ENCODE measurements at regions not wholly inside any gene's neighbourhood (a gene's known extent, or its start where the extent isn't known, plus 50 kb on each side); places are given as distances from the start of the nearest gene placed in this dataset.

GRCh38 chr1:34419663-34420136 is 243.0 kb downstream of the C1orf94 start:
- H3K9me3 ChIP-seq (replicated peaks; ENCODE audit: control insufficient read depth, insufficient read depth, low read depth, low read length) = no peaks in the 10 kb centered on the region
- peaks cover 0 to 6% of the 10 kb centered on the region in 2 experiments; a peak in 2 of 5 replicates for H3K27me3 ChIP-seq (ENCODE audit: control insufficient read depth in 2 of 2, insufficient read depth in 2 of 2, low read length in 2 of 2)
- H3K36me3 ChIP-seq (ENCODE audit: control insufficient read depth, insufficient read depth, low read length) = no peaks in the 10 kb centered on the region
- ATAC-seq (peak; percentile 56; the same call in 2 of the 3 replicates), FAIRE-seq (peak; percentile 6), DNase-seq (ENCODE audit: extremely low read depth in 1 of 4, low spot score in 3 of 4) (peak in 2 of 4 experiments; percentile 10 to 15)
- intact Hi-C loops (cut with micrococcal nuclease) = no loop called here
- TF ChIP-seq, protein P1, sequence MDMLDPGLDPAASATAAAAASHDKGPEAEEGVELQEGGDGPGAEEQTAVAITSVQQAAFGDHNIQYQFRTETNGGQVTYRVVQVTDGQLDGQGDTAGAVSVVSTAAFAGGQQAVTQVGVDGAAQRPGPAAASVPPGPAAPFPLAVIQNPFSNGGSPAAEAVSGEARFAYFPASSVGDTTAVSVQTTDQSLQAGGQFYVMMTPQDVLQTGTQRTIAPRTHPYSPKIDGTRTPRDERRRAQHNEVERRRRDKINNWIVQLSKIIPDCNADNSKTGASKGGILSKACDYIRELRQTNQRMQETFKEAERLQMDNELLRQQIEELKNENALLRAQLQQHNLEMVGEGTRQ (CRISPR knock-in tag; IDR thresholded peaks at IDR 0.05) = peak; percentile 69
- TF ChIP-seq RAD51 (IDR thresholded peaks at IDR 0.05; ENCODE audit: borderline replicate concordance, low read depth) (peak; percentile 9; the same call in 1 of the 2 replicates), ZNF3 (CRISPR knock-in tag; IDR thresholded peaks at IDR 0.05) (no peak), SRSF9 (IDR thresholded peaks at IDR 0.05; ENCODE audit: borderline replicate concordance, low read depth, low read length) (no peak), RBM34 (IDR thresholded peaks at IDR 0.05; ENCODE audit: borderline replicate concordance, insufficient read depth, low read length) (no peak), CTCF (IDR thresholded peaks at IDR 0.05 in 2 of 3, conservative IDR thresholded peaks at IDR 0.05 in 1 of 3; ENCODE audit: insufficient read depth in 2 of 3, low read depth in 1 of 3, low read length in 3 of 3) (peak in 2 of 3 experiments; percentile 42 to 52; a peak in 3 of 6 replicates), SMARCB1 (IDR thresholded peaks at IDR 0.05; ENCODE audit: insufficient read length, low read depth) (no peak), SIN3B (IDR thresholded peaks at IDR 0.05; ENCODE audit: low read depth) (no peak), SMC3 (conservative IDR thresholded peaks at IDR 0.05; ENCODE audit: insufficient read depth, low read depth, low read length) (0 out of 2 replicates have a peak, but pooled peaks have one; percentile 8), RAD21 (CRISPR knock-in tag; conservative IDR thresholded peaks at IDR 0.05 in 1 of 2, IDR thresholded peaks at IDR 0.05 in 1 of 2) (peak in 1 of 2 experiments; percentile 47; a peak in 2 of 4 replicates)
- TF ChIP-seq, protein P2, sequence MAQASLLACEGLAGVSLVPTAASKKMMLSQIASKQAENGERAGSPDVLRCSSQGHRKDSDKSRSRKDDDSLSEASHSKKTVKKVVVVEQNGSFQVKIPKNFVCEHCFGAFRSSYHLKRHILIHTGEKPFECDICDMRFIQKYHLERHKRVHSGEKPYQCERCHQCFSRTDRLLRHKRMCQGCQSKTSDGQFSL (CRISPR knock-in tag; IDR thresholded peaks at IDR 0.05) = no peak
- TF ChIP-seq, protein P2 (tag; IDR thresholded peaks at IDR 0.05) = no peak
- no peaks in the 10 kb centered on the region for H3K79me2 ChIP-seq (ENCODE audit: control insufficient read depth, insufficient read depth, low read length)
- ChIA-PET CTCF (ENCODE audit: low intra/inter-chr PET ratio) (no interaction called here), POLR2A (interaction anchor here (0.7 kb wide), 1 partner anchor 32 kb away, joined by 3 read pairs; no protein-coding TSS in a partner anchor)
- 2% methylated on average over 5 of the region's 5 CpGs for WGBS (ENCODE audit: insufficient coverage, low coverage, missing lambda C conversion rate)
- H2AFZ ChIP-seq (ENCODE audit: low read depth, low read length) = no peak overlapping the region
- H4K20me1 ChIP-seq (replicated peaks; ENCODE audit: control insufficient read depth, insufficient read depth, low read length) = 0 out of 2 replicates have a peak, but pooled peaks cover 2% of the 10 kb centered on the region
- no TSS peak for BruUV-seq (replicated peaks)
- no peak overlapping the region for H3K27ac ChIP-seq (ENCODE audit: extremely low read depth, low read depth, low read length)
- in situ Hi-C loops (cut with MboI) = no loop called here
- no peak overlapping the region for H3K4me2 ChIP-seq (ENCODE audit: insufficient read depth, low read length)
- H3K9me1 ChIP-seq (ENCODE audit: control insufficient read depth, insufficient read depth, low read length) = no peaks in the 10 kb centered on the region
- H3K4me1 ChIP-seq (replicated peaks in 1 of 2; ENCODE audit: control insufficient read depth in 2 of 2, insufficient read depth in 2 of 2, low read length in 2 of 2) = no peaks in the 10 kb centered on the region
- no peak overlapping the region for H3K9ac ChIP-seq (ENCODE audit: insufficient read depth in 1 of 2, low read depth in 2 of 2, low read length in 2 of 2)
- no peak overlapping the region for H3K4me3 ChIP-seq

Data from K562 (cell line).